ENCODE measurements at regions not wholly inside any gene's neighbourhood (a gene's known extent, or its start where the extent isn't known, plus 50 kb on each side); places are given as distances from the start of the nearest gene placed in this dataset.

GRCh38 chrX:65591206-65591605, 56.6 kb upstream of the LAS1L start (continued):
- TF ChIP-seq, protein P1, sequence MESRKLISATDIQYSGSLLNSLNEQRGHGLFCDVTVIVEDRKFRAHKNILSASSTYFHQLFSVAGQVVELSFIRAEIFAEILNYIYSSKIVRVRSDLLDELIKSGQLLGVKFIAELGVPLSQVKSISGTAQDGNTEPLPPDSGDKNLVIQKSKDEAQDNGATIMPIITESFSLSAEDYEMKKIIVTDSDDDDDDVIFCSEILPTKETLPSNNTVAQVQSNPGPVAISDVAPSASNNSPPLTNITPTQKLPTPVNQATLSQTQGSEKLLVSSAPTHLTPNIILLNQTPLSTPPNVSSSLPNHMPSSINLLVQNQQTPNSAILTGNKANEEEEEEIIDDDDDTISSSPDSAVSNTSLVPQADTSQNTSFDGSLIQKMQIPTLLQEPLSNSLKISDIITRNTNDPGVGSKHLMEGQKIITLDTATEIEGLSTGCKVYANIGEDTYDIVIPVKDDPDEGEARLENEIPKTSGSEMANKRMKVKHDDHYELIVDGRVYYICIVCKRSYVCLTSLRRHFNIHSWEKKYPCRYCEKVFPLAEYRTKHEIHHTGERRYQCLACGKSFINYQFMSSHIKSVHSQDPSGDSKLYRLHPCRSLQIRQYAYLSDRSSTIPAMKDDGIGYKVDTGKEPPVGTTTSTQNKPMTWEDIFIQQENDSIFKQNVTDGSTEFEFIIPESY (IDR thresholded peaks at IDR 0.05; ENCODE audit: borderline replicate concordance, low read depth), result no peak
- TF ChIP-seq RFX5 (IDR thresholded peaks at IDR 0.05; ENCODE audit: low read length), result no peak
- TF ChIP-seq JUND (IDR thresholded peaks at IDR 0.05), result no peak
- TF ChIP-seq TAF1 (IDR thresholded peaks at IDR 0.05; ENCODE audit: borderline replicate concordance, low read depth, low read length), result no peak
- TF ChIP-seq, protein P2, sequence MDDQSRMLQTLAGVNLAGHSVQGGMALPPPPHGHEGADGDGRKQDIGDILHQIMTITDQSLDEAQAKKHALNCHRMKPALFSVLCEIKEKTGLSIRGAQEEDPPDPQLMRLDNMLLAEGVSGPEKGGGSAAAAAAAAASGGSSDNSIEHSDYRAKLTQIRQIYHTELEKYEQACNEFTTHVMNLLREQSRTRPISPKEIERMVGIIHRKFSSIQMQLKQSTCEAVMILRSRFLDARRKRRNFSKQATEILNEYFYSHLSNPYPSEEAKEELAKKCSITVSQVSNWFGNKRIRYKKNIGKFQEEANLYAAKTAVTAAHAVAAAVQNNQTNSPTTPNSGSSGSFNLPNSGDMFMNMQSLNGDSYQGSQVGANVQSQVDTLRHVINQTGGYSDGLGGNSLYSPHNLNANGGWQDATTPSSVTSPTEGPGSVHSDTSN (IDR thresholded peaks at IDR 0.05), result no peak
- no peak for TF ChIP-seq EZH2phosphoT487 (IDR thresholded peaks at IDR 0.05; ENCODE audit: borderline replicate concordance, low read depth)

- H3F3A ChIP-seq (replicated peaks; ENCODE audit: insufficient read depth), result no peaks in the 10 kb centered on the region
- 24% methylated on average over 4 of the region's 4 CpGs for WGBS (ENCODE audit: low lambda C conversion rate)
- H3K4me1 ChIP-seq (ENCODE audit: control insufficient read depth in 1 of 2, insufficient read depth in 2 of 2, low read depth in 1 of 2, low read length in 1 of 2), result no peaks in the 10 kb centered on the region
- H3K4me2 ChIP-seq, result no peak overlapping the region
- H3K9me2 ChIP-seq, result no peaks in the 10 kb centered on the region
- CTCF ChIA-PET, result no interaction called here
- no peak overlapping the region for H3K27ac ChIP-seq (ENCODE audit: low read depth in 2 of 2, low read length in 1 of 2)
- H3K27me3 ChIP-seq (ENCODE audit: insufficient read depth), result no peaks in the 10 kb centered on the region; the same call in 1 of the 2 replicates
- DNase-seq, result no peak
- H3K4me3 ChIP-seq (ENCODE audit: low read depth in 2 of 2, low read length in 1 of 2), result no peak overlapping the region
- no peaks in the 10 kb centered on the region for H3K79me2 ChIP-seq (ENCODE audit: insufficient read depth)
- no peaks in the 10 kb centered on the region for H4K20me1 ChIP-seq (ENCODE audit: insufficient read depth)
- H2AFZ ChIP-seq (ENCODE audit: low read depth), result no peak overlapping the region
- POLR2A ChIA-PET, result no interaction called here
- no peaks in the 10 kb centered on the region for H3K9me3 ChIP-seq
- H3K36me3 ChIP-seq (replicated peaks in 1 of 2; ENCODE audit: control insufficient read depth in 1 of 2, insufficient read depth in 2 of 2, low read length in 1 of 2), result no peaks in the 10 kb centered on the region
- no peak overlapping the region for H3K9ac ChIP-seq
- TF ChIP-seq MAX (IDR thresholded peaks at IDR 0.05; ENCODE audit: low read depth) (no peak), MEF2A (IDR thresholded peaks at IDR 0.05; ENCODE audit: borderline replicate concordance, low read depth) (no peak), ELF1 (IDR thresholded peaks at IDR 0.05) (no peak), RFX5 (IDR thresholded peaks at IDR 0.05; ENCODE audit: low read length) (no peak), FOXM1 (IDR thresholded peaks at IDR 0.05; ENCODE audit: low read depth) (no peak), TAF1 (IDR thresholded peaks at IDR 0.05; ENCODE audit: borderline replicate concordance, low read depth, low read length) (no peak), CHD2 (IDR thresholded peaks at IDR 0.05; ENCODE audit: low read length, partially characterized antibody) (no peak), RXRA (IDR thresholded peaks at IDR 0.05; ENCODE audit: borderline replicate concordance, low read depth) (no peak), USF2 (IDR thresholded peaks at IDR 0.05; ENCODE audit: borderline replicate concordance, low read depth, low read length) (no peak), FOXJ3 (CRISPR knock-in tag; IDR thresholded peaks at IDR 0.05) (no peak), EP300 (IDR thresholded peaks at IDR 0.05; ENCODE audit: borderline replicate concordance in 1 of 2, low read depth in 1 of 2, low read length in 1 of 2) (no peak), GABPA (IDR thresholded peaks at IDR 0.05; ENCODE audit: low read depth) (no peak), JUND (IDR thresholded peaks at IDR 0.05) (no peak), TEAD4 (IDR thresholded peaks at IDR 0.05; ENCODE audit: borderline replicate concordance, insufficient read depth) (no peak)
- TF ChIP-seq, protein P3, sequence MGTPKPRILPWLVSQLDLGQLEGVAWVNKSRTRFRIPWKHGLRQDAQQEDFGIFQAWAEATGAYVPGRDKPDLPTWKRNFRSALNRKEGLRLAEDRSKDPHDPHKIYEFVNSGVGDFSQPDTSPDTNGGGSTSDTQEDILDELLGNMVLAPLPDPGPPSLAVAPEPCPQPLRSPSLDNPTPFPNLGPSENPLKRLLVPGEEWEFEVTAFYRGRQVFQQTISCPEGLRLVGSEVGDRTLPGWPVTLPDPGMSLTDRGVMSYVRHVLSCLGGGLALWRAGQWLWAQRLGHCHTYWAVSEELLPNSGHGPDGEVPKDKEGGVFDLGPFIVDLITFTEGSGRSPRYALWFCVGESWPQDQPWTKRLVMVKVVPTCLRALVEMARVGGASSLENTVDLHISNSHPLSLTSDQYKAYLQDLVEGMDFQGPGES (IDR thresholded peaks at IDR 0.05; ENCODE audit: low read depth, low read length), result no peak
- TF ChIP-seq, protein P4, sequence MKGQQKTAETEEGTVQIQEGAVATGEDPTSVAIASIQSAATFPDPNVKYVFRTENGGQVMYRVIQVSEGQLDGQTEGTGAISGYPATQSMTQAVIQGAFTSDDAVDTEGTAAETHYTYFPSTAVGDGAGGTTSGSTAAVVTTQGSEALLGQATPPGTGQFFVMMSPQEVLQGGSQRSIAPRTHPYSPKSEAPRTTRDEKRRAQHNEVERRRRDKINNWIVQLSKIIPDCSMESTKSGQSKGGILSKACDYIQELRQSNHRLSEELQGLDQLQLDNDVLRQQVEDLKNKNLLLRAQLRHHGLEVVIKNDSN (IDR thresholded peaks at IDR 0.05; ENCODE audit: borderline replicate concordance, low read depth), result no peak
- TF ChIP-seq, protein P5, sequence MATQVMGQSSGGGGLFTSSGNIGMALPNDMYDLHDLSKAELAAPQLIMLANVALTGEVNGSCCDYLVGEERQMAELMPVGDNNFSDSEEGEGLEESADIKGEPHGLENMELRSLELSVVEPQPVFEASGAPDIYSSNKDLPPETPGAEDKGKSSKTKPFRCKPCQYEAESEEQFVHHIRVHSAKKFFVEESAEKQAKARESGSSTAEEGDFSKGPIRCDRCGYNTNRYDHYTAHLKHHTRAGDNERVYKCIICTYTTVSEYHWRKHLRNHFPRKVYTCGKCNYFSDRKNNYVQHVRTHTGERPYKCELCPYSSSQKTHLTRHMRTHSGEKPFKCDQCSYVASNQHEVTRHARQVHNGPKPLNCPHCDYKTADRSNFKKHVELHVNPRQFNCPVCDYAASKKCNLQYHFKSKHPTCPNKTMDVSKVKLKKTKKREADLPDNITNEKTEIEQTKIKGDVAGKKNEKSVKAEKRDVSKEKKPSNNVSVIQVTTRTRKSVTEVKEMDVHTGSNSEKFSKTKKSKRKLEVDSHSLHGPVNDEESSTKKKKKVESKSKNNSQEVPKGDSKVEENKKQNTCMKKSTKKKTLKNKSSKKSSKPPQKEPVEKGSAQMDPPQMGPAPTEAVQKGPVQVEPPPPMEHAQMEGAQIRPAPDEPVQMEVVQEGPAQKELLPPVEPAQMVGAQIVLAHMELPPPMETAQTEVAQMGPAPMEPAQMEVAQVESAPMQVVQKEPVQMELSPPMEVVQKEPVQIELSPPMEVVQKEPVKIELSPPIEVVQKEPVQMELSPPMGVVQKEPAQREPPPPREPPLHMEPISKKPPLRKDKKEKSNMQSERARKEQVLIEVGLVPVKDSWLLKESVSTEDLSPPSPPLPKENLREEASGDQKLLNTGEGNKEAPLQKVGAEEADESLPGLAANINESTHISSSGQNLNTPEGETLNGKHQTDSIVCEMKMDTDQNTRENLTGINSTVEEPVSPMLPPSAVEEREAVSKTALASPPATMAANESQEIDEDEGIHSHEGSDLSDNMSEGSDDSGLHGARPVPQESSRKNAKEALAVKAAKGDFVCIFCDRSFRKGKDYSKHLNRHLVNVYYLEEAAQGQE (IDR thresholded peaks at IDR 0.05; ENCODE audit: low read depth, low read length), result no peak
- TF ChIP-seq, protein P2 (IDR thresholded peaks at IDR 0.05), result no peak
Measured at GRCh38 chrX:65589304-65589703, 54.7 kb upstream of the LAS1L start.
